Keratinocyte (primary cell): ENCODE measurements at regions not wholly inside any gene's neighbourhood (a gene's known extent, or its start where the extent isn't known, plus 50 kb on each side); places are given as distances from the start of the nearest gene placed in this dataset.

ENCODE experiments used
- EZH2 ChIP-seq: IDR thresholded peaks from one replicate; pipeline ENCODE4 v1.6.1; 2012; ENCODE audit warnings: inconsistent platforms, mild to moderate bottlenecking, low read length, moderate library complexity
- TF ChIP-seq, protein P1 (sequence below), 3 experiments: IDR thresholded peaks in 1 of 3; conservative IDR thresholded peaks in 1 of 3; optimal IDR thresholded peaks in 1 of 3; 2 replicates in 2 of 3; 3 replicates in 1 of 3; pipeline versions ENCODE3 to v1.5.1; 2011; ENCODE audit warnings: low read length in 3 of 3, mild to moderate bottlenecking in 3 of 3, moderate library complexity in 2 of 3, control low read depth in 1 of 3, inconsistent platforms in 1 of 3; ENCODE audit not compliant: insufficient read depth in 2 of 3; ENCODE audit errors: extremely low read depth in 1 of 3

- TF ChIP-seq, protein P1, sequence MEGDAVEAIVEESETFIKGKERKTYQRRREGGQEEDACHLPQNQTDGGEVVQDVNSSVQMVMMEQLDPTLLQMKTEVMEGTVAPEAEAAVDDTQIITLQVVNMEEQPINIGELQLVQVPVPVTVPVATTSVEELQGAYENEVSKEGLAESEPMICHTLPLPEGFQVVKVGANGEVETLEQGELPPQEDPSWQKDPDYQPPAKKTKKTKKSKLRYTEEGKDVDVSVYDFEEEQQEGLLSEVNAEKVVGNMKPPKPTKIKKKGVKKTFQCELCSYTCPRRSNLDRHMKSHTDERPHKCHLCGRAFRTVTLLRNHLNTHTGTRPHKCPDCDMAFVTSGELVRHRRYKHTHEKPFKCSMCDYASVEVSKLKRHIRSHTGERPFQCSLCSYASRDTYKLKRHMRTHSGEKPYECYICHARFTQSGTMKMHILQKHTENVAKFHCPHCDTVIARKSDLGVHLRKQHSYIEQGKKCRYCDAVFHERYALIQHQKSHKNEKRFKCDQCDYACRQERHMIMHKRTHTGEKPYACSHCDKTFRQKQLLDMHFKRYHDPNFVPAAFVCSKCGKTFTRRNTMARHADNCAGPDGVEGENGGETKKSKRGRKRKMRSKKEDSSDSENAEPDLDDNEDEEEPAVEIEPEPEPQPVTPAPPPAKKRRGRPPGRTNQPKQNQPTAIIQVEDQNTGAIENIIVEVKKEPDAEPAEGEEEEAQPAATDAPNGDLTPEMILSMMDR (optimal IDR thresholded peaks at IDR 0.05 in 1 of 3, IDR thresholded peaks at IDR 0.05 in 1 of 3, conservative IDR thresholded peaks at IDR 0.05 in 1 of 3; ENCODE audit: extremely low read depth in 1 of 3, insufficient read depth in 2 of 3, low read length in 3 of 3), result no peak
- no peak for TF ChIP-seq EZH2
Observed at GRCh38 chr16:89041571-89042481, 51.8 kb upstream of the ACSF3 start.
